ENCODE measurements at regions not wholly inside any gene's neighbourhood (a gene's known extent, or its start where the extent isn't known, plus 50 kb on each side); places are given as distances from the start of the nearest gene placed in this dataset.

DNA sequence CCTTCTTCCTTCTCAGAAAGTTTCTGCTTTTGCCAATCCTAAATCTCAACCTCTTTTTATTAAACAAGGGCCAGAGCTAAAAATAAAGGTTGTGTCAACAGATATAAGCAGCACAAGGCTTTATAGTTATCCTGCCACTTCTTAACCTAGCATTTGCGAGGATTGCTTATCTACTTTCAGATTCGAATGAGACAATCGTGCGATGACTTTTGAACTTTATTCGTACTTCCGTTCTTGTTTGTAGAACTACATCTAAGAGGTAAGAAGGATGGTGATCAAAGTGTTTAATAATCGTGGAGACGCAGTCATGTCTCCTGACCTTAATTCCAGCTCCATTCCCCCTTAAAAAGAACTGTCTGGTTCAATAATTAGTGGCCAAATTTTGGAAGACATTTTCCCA lies 578.6 kb downstream of the PIK3C3 start:
- TF ChIP-seq, protein P1, sequence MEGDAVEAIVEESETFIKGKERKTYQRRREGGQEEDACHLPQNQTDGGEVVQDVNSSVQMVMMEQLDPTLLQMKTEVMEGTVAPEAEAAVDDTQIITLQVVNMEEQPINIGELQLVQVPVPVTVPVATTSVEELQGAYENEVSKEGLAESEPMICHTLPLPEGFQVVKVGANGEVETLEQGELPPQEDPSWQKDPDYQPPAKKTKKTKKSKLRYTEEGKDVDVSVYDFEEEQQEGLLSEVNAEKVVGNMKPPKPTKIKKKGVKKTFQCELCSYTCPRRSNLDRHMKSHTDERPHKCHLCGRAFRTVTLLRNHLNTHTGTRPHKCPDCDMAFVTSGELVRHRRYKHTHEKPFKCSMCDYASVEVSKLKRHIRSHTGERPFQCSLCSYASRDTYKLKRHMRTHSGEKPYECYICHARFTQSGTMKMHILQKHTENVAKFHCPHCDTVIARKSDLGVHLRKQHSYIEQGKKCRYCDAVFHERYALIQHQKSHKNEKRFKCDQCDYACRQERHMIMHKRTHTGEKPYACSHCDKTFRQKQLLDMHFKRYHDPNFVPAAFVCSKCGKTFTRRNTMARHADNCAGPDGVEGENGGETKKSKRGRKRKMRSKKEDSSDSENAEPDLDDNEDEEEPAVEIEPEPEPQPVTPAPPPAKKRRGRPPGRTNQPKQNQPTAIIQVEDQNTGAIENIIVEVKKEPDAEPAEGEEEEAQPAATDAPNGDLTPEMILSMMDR (IDR thresholded peaks at IDR 0.05) = no peak
- TF ChIP-seq EZH2 (IDR thresholded peaks at IDR 0.05) = no peak

Measured in neural progenitor cell (in vitro differentiated cells).